Mucosa of rectum (tissue), 2 donors: ENCODE measurements at regions not wholly inside any gene's neighbourhood (a gene's known extent, or its start where the extent isn't known, plus 50 kb on each side); places are given as distances from the start of the nearest gene placed in this dataset.

Experiments
- H3K27ac ChIP-seq, 2 donors: one replicate each; pipeline ENCODE4 v1.7.0; 2013; ENCODE audit warnings: inconsistent platforms in 2 of 2, low read depth in 2 of 2, low read length in 2 of 2
- H3K27me3 ChIP-seq, 2 donors: one replicate each; pipeline ENCODE4 v1.7.0; 2013; ENCODE audit warnings: low read length in 2 of 2; ENCODE audit not compliant: control insufficient read depth in 2 of 2, insufficient read depth in 2 of 2
- H3K36me3 ChIP-seq, 2 donors: one replicate each; pipeline ENCODE4 v1.7.0; 2013; ENCODE audit warnings: low read length in 2 of 2; ENCODE audit not compliant: control insufficient read depth in 2 of 2, insufficient read depth in 2 of 2
- H3K4me1 ChIP-seq, 2 donors: one replicate each; pipeline ENCODE4 v1.7.0; 2013; ENCODE audit warnings: low read length in 2 of 2, mild to moderate bottlenecking in 1 of 2; ENCODE audit not compliant: control insufficient read depth in 2 of 2, insufficient read depth in 2 of 2
- H3K4me3 ChIP-seq, 2 donors: one replicate each; pipeline ENCODE4 v1.7.0; 2013; ENCODE audit warnings: low read length in 2 of 2
- H3K9ac ChIP-seq, 2 donors: one replicate each; pipeline ENCODE4 v1.7.0; 2013; ENCODE audit warnings: low read length in 2 of 2, low read depth in 1 of 2, mild to moderate bottlenecking in 1 of 2
- H3K9me3 ChIP-seq, 2 donors: one replicate each; pipeline ENCODE4 v1.7.0; 2013; ENCODE audit warnings: low read length in 2 of 2; ENCODE audit not compliant: control insufficient read depth in 2 of 2
- donor health status: healthy.
- donor health status: Normal muscosa, but diverticular disease.

GRCh38 chr2:204012072-204012653 lies 75.6 kb downstream of the ICOS start:
- Histone ChIP-seq H3K27me3 (no peaks in the 10 kb centered on the region), H3K9ac (no peak overlapping the region), H3K36me3 (no peaks in the 10 kb centered on the region), H3K4me3 (no peak overlapping the region), H3K27ac (no peak overlapping the region), H3K9me3 (no peaks in the 10 kb centered on the region), H3K4me1 (peaks cover 0 to 16% of the 10 kb centered on the region in 2 donors)

GRCh38 chr2:204015118-204015843 lies 78.7 kb downstream of the ICOS start:
- Histone ChIP-seq H3K27ac (no peak overlapping the region), H3K4me1 (peaks cover 0 to 16% of the 10 kb centered on the region in 2 donors), H3K4me3 (no peak overlapping the region), H3K9ac (no peak overlapping the region), H3K9me3 (no peaks in the 10 kb centered on the region), H3K27me3 (no peaks in the 10 kb centered on the region), H3K36me3 (no peaks in the 10 kb centered on the region)

DNA sequence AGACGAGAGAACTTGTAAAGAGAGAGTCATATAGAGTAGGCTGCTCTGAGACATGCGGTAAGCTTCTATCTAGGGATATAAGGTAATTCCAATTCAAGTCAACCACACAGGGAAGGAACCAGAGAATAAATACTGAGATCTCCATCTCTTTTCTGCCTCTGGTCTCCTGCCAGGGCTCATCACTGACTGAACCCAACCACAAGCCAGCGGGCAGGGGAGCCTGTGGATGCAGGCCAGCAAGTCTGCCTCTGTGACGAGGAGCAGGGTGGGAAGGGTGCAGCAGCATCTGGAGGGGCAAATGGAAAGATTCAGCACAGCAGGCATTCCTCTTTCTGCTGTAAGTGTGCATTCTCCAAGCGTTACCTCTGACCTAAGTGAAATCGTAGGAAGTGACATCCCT lies 82.2 kb downstream of the ICOS start:
- H3K4me1 ChIP-seq = no peaks in the 10 kb centered on the region
- no peak overlapping the region for H3K4me3 ChIP-seq
- no peak overlapping the region for H3K27ac ChIP-seq

GRCh38 chr2:204019572-204020501 lies 83.3 kb downstream of the ICOS start:
- Histone ChIP-seq H3K4me3 (no peak overlapping the region), H3K36me3 (no peaks in the 10 kb centered on the region), H3K9me3 (no peaks in the 10 kb centered on the region), H3K9ac (no peak overlapping the region), H3K27me3 (no peaks in the 10 kb centered on the region), H3K4me1 (peaks cover 0 to 6% of the 10 kb centered on the region in 2 donors), H3K27ac (no peak overlapping the region)

More for the DNA sequence above, 82.2 kb downstream of the ICOS start:
- H3K27me3 ChIP-seq = no peaks in the 10 kb centered on the region
- no peak overlapping the region for H3K9ac ChIP-seq
- no peaks in the 10 kb centered on the region for H3K36me3 ChIP-seq
- H3K9me3 ChIP-seq = no peaks in the 10 kb centered on the region

DNA sequence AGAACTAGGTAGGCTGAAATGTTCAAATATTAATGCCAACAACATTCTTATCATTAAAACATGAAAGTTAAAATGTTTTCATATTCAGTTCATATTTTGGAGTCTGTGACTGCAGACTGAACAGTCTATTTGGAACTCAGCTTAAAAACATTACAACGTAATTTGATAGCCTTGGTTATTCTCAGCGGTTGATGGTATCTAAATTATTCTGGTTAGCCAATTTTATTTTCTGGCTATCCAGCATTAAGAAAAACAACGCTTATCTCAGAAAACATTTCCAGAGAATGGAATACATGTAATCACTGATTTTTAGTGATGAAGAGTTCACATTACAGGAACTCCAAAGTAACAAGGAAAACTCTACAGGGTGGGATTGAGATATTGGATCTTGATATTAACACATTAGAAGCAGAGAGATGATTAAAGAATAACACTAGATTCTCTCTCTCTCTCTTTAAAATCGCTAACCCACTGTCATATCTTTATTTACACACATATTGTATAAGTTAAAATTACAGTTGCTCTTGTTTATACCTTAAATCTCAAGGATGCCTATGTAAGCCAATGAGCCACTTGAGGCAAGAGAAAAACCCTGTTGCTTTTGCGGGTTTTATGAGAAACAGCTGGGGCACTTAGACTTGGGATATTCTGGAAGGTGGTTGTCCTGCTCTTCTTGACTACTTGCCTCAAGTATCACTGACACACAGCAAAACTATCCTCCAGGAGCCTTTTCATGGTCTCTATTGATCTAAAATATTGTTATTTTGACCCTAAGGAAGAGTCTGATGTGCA lies 84.9 kb downstream of the ICOS start:
- H3K36me3 ChIP-seq = no peaks in the 10 kb centered on the region
- H3K9me3 ChIP-seq = no peaks in the 10 kb centered on the region
- no peak overlapping the region for H3K4me3 ChIP-seq
- no peaks in the 10 kb centered on the region for H3K27me3 ChIP-seq
- peaks cover 0 to 6% of the 10 kb centered on the region in 2 donors for H3K4me1 ChIP-seq
- no peak overlapping the region for H3K27ac ChIP-seq
- no peak overlapping the region for H3K9ac ChIP-seq

- Histone ChIP-seq H3K36me3 (no peaks in the 10 kb centered on the region), H3K27me3 (no peaks in the 10 kb centered on the region), H3K4me3 (no peak overlapping the region), H3K9me3 (no peaks in the 10 kb centered on the region), H3K27ac (no peak overlapping the region), H3K4me1 (peaks cover 0 to 6% of the 10 kb centered on the region in 2 donors), H3K9ac (no peak overlapping the region)
These were observed 86.0 kb downstream of the ICOS start for GRCh38 chr2:204022550-204022949.

DNA sequence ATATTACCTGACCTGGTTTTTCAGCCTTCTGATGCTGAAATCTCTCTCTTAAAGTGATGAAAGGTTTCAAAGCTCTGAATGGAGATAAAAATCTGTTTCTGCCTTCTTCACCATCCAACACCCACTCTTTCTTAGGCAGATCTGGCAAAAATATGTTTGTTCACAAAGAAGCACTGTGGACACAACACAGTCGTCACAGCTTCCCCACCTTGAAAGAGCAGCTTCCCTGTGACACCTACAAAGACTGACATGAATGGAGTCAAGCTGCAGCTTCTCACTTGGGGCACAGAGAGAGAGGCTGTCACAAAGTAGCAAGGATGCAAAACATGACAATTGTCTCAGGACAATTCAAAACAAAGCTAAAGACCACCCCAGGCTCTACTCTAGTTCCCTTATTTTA lies 86.5 kb downstream of the ICOS start:
- Histone ChIP-seq H3K36me3 (no peaks in the 10 kb centered on the region), H3K9me3 (no peaks in the 10 kb centered on the region), H3K27ac (no peak overlapping the region), H3K4me1 (peaks cover 0 to 6% of the 10 kb centered on the region in 2 donors), H3K9ac (no peak overlapping the region), H3K27me3 (no peaks in the 10 kb centered on the region), H3K4me3 (no peak overlapping the region)

- Histone ChIP-seq H3K9me3 (no peaks in the 10 kb centered on the region), H3K27ac (no peak overlapping the region), H3K4me3 (no peak overlapping the region), H3K27me3 (no peaks in the 10 kb centered on the region), H3K36me3 (no peaks in the 10 kb centered on the region), H3K4me1 (peaks cover 0 to 6% of the 10 kb centered on the region in 2 donors), H3K9ac (no peak overlapping the region)
These were observed 87.9 kb downstream of the ICOS start for GRCh38 chr2:204024503-204024902.

- Histone ChIP-seq H3K27me3 (no peaks in the 10 kb centered on the region), H3K4me3 (no peak overlapping the region), H3K4me1 (peaks cover 0 to 6% of the 10 kb centered on the region in 2 donors), H3K36me3 (no peaks in the 10 kb centered on the region), H3K9ac (no peak overlapping the region), H3K27ac (no peak overlapping the region), H3K9me3 (no peaks in the 10 kb centered on the region)
These were observed 88.4 kb downstream of the ICOS start for GRCh38 chr2:204024906-204025475.
